CD4-positive, alpha-beta T cell treated with Interleukin-17A for 1 hour (primary cell): ENCODE measurements at regions not wholly inside any gene's neighbourhood (a gene's known extent, or its start where the extent isn't known, plus 50 kb on each side); places are given as distances from the start of the nearest gene placed in this dataset.
"Not testable (repeated sequence)": the region's sequence is repeated elsewhere in the genome, so short reads cannot be mapped to it uniquely, and the experiment has no call there.

Experiments used
- DNase-seq: peaks from one replicate; pipeline ENCODE4 v3.0.0-alpha.2; 2020

- DNase-seq, result no peak
Observed at GRCh38 chr6:882084-882598, 189.2 kb upstream of the EXOC2 start.

DNA sequence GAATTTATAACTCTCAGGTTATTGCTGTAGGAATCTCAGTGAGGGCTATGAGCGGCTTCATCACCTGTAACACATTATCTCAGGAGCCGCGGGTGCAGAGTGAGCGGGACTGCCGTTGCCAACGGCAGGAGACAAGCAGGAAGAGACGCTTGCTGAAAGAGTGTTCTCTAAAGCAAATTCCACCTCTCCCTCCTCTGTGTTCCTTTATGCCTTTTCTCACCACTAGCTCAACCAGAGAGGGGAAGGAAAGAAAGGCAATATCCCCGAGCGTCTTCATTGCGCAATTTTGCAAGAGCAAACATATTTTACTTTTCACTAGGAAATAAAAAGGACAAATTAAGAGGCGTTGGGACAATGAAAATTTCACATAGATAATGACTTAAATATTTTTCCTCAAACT, 185.2 kb upstream of the EXOC2 start:
- DNase-seq, result no peak

- no peak for DNase-seq
Observed at GRCh38 chr6:875012-875411, 182.1 kb upstream of the EXOC2 start.

DNA sequence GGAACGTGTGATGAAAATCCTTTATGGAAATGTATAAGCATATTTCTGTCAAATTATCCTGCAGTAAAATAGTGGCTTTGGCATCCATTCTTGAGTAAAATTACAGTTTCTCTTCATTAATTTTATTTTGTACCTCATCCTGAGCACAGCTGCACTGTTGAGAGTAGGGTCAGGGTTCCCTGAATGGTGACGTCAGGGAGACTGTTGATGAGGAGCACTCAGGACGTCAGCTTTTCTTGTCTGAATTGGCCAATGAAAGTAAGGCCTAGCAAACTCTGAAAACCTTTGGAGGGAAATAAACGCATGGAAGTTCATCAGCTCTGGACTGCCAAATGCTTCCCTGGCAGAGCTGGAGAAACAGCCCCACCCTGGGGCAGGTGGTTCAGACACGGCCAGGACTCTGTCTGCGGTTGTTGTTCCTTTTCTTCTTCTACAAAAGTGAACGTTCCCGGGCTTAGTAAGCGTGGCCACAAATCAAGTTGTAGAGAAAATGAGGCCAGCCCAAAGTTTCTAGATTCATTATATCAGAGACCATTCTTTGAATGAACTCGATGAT, 179.7 kb upstream of the EXOC2 start:
- no peak for DNase-seq

DNA sequence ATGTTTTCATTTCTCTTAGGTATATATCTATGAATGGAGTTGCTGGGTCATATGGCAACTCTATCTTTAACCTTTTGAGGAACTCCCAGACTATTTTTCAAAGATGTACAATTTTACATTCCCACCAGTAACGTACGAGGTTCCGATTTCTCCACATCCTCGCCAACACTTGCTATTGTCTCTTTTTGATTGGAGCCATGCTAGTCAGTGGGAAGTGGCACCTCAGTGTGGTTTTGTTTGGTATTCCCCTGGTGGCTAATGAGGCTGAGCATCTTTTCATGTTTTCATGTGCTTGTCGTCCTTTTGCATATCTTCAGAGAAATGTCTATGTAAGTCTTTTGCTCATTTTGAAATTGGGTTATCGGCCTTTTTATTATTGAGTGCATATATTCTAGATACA, 178.6 kb upstream of the EXOC2 start:
- DNase-seq, result no peak

DNA sequence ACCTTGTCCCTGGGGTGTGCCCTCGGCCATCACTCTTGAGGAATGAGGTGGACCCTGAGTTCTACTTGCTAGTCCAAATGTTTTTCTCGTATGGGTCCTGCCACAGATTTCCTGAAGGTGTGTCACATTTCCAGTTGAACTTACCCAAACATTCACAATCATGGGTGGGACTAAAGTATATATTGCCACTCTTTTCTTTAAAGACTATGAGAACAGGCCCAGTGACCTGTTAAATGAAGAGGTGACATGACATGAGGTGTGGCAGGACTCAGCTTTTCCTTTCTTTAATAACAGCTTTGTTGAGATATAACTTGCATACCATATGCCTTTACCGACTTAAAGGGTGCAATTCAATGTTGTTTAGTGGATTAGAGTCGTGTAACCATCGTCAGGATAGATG, 177.2 kb upstream of the EXOC2 start:
- no peak for DNase-seq

DNA sequence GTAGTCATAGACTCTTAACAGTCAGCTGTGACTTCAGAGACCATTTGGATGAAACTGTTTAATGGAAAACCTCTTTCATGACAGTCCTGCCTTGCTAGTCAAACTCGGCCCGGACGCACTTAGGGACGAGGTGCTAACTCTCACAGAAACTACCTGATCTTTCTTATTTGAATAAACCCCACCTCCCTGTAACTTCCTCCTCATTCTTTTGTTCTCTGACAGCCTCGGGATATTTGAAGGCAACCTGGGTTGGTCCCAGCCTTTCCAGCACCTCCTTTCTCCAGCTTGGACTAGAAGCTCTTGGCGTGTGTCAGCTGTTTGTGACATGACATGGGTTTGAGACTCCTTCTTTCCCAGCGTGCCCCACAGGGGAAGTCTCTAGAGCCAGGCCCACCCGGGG, 175.3 kb upstream of the EXOC2 start:
- no peak for DNase-seq

GRCh38 chr6:867378-867777, 174.4 kb upstream of the EXOC2 start:
- no peak for DNase-seq

DNA sequence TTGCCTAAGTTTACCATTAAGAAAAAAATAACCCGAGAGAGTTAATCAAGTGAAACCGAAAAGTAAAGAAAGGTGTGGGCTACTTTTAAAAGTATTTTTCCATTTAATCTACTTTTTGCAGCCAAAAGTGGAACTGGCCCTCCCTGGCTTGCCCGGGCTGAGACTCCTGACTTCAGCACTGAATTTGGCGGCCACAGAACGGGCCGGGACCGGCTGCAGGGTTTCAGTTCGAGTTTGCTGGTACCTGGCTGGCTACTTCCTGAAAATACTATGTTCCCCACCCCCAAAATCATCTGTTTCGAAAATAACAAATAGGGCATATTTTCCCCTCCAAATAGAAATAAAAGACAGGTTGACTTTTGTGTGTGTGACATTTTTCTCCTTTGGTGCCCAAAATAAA, 173.4 kb upstream of the EXOC2 start:
- DNase-seq, result no peak

DNA sequence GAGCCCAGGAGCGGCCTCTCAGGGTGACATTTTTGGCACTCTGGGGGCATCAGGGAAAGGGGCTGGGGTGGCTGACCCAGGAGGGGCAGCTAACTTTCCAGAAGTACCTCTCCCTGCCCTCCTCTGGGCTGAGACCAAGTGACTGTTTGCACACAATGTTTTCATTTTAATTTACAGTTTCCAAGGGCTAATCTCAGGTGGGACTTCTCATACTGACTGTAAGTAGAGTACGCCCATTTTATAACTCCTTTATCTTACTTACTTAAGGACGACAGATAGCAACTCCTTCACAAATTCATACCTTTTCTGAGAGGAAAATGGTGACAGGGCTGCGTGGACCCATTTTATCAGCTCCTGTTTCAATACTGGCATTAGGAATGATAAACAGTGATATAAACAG, 172.9 kb upstream of the EXOC2 start:
- no peak for DNase-seq

DNA sequence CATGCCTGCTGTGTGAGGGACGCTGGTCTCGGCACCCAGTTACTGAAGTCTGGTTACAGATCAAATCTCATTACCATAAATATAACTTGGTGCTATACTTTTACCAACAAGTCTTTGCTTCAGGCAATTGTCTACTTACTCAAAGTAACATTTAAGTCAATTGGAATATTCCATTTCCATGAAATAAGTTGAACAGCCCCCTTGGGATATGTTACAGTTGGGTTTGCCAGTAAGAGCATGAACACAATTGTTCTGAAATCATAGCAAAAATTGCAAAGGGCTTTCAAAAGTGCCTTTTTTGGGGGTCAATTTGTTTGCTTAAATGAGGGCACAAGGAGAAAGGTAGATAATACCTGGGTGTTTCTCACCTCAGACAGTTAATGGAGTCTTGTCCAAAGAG, 170.9 kb upstream of the EXOC2 start:
- DNase-seq, result no peak

- not testable (repeated sequence) for DNase-seq
Observed at GRCh38 chr6:863127-863526, 170.2 kb upstream of the EXOC2 start.

DNA sequence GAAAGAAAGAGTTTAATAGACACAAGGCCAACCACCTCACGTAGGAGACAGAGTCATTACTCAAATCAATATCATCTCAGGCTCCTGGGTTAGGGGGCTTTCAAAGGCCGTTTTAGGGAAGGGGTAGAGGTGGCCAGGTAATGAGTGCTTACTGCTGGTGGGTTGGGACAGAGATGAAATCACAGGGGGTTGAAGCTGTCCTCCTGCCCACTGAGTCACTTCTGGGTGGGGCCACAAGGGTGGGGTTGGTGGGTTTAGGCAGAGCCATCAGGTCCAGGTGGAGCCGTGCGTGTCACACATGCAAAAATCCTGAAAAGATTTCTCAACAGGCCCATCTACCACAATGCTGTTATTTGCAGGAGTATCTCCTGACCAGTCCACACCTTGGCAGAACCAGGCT, 167.0 kb upstream of the EXOC2 start:
- DNase-seq, result no peak

- no peak for DNase-seq
Observed at GRCh38 chr6:854406-855118, 161.6 kb upstream of the EXOC2 start.

- DNase-seq, result not testable (repeated sequence)
Observed at GRCh38 chr6:852216-852615, 159.3 kb upstream of the EXOC2 start.

DNA sequence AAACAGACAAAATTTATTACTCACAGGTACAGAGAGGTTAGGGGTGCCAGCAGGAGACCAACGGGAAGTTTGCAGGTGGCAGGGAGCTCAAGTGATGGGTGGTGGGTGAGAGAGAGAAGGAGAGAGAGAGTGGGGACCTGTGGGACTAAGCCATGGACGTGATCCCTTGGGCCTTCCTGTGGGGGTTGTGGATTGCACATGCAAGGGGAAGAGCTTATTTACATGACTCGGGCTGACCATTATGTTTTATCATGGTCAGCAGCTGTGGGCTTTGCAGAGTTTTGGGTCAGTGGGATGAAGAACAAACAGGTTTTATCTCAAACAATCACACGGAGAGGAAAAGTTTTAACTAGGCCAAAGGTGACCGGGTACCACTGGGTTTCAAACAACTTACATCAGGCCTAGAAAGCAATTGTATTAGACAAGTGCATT, 156.2 kb upstream of the EXOC2 start:
- no peak for DNase-seq

- no peak for DNase-seq
Observed at GRCh38 chr6:845566-845965, 152.6 kb upstream of the EXOC2 start.

- DNase-seq, result no peak
Observed at GRCh38 chr6:845101-845500, 152.2 kb upstream of the EXOC2 start.

DNA sequence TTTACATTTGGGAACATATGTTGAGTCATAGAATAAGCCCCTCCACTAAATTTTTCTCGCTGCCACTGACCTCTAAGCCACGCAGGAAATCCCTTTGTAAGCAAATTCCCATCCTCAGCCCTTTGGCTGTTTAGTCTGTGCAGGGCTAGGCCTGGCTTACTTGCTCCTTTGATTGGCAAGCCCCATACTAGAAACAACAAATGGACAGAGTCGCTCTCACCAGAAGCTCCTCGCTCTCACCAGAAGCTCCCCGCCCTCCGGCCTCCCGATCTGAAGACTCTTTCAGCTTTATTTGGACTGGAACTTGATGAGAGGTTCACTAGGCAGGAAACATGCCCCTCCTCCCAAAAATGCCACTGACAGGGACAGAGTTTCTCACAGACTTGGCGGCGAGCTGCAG, 149.2 kb upstream of the EXOC2 start:
- DNase-seq, result no peak

- no peak for DNase-seq
Observed at GRCh38 chr6:841569-841968, 148.6 kb upstream of the EXOC2 start.

DNA sequence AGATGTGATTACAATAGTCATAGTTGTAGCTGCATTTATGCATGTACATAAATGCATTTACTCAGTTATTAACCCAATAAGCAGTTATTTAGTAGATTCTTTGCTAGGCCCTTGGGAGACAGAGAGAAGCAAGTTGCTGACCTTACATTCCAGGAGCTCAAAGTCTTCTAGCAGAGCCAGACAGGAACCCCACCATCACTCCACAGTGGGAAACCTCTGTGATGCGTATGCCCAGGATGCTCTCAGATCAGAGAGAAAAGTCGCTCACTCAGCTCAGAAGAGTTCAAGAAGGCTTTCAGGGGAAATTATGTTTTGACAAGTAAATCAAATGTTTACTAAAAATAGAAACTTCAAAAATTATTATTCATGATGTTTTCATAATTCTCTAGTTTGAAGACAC, 146.3 kb upstream of the EXOC2 start:
- DNase-seq, result no peak

- DNase-seq, result no peak
Observed at GRCh38 chr6:837380-837779, 144.4 kb upstream of the EXOC2 start.

- no peak for DNase-seq
Observed at GRCh38 chr6:836276-836853, 143.4 kb upstream of the EXOC2 start.

GRCh38 chr6:835476-836160, 142.7 kb upstream of the EXOC2 start:
- DNase-seq, result no peak
